Esophagus squamous epithelium (tissue), 4 donors: ENCODE measurements at regions not wholly inside any gene's neighbourhood (a gene's known extent, or its start where the extent isn't known, plus 50 kb on each side); places are given as distances from the start of the nearest gene placed in this dataset.

Source experiments
- POLR2A ChIP-seq, 4 donors: fragments of 450-650 bp; IDR thresholded peaks; one replicate each; pipeline ENCODE4 v1.6.1; 2017; ENCODE audit warnings: antibody characterized with exemption in 4 of 4, mild to moderate bottlenecking in 4 of 4, moderate library complexity in 3 of 4
- TF ChIP-seq, protein P1 (sequence below), 6 experiments: fragments of 450-650 bp in 4 of 6; fragments of 200-600 bp in 2 of 6; sonication (generic) in 2 of 6; IDR thresholded peaks; one replicate each; pipeline ENCODE4 v1.5.1; 2016 to 2019; ENCODE audit warnings: antibody characterized with exemption in 6 of 6, mild to moderate bottlenecking in 4 of 6, moderate library complexity in 4 of 6

DNA sequence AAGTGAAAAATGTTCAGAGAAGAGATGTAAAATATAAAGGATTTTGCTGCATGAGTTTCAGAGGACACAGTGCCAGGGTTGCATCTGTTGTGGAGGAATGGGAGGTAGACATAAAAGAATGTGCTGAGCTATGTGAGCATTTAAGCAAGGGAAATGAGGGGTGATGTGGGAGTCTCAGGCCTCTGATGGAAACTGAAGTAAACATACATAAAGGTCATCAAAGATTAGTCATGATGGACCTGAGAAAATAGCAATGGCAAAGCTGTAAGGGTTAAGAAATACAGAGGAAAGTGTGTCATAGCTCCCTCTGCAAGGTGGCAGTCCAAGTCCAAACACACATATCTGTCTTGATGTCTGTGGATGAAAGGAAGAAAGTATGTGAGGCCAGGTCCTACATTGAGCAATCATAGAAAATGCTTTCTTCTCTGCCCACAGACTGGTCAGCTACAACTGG lies 306.6 kb upstream of the ECI2 start:
- TF ChIP-seq, protein P1, sequence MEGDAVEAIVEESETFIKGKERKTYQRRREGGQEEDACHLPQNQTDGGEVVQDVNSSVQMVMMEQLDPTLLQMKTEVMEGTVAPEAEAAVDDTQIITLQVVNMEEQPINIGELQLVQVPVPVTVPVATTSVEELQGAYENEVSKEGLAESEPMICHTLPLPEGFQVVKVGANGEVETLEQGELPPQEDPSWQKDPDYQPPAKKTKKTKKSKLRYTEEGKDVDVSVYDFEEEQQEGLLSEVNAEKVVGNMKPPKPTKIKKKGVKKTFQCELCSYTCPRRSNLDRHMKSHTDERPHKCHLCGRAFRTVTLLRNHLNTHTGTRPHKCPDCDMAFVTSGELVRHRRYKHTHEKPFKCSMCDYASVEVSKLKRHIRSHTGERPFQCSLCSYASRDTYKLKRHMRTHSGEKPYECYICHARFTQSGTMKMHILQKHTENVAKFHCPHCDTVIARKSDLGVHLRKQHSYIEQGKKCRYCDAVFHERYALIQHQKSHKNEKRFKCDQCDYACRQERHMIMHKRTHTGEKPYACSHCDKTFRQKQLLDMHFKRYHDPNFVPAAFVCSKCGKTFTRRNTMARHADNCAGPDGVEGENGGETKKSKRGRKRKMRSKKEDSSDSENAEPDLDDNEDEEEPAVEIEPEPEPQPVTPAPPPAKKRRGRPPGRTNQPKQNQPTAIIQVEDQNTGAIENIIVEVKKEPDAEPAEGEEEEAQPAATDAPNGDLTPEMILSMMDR (IDR thresholded peaks at IDR 0.05), result no peak
- no peak for TF ChIP-seq POLR2A (IDR thresholded peaks at IDR 0.05)
